ENCODE measurements at regions not wholly inside any gene's neighbourhood (a gene's known extent, or its start where the extent isn't known, plus 50 kb on each side); places are given as distances from the start of the nearest gene placed in this dataset.
A peak's percentile ranks its signal among the peaks of the same experiment; 100 is the strongest.

DNA sequence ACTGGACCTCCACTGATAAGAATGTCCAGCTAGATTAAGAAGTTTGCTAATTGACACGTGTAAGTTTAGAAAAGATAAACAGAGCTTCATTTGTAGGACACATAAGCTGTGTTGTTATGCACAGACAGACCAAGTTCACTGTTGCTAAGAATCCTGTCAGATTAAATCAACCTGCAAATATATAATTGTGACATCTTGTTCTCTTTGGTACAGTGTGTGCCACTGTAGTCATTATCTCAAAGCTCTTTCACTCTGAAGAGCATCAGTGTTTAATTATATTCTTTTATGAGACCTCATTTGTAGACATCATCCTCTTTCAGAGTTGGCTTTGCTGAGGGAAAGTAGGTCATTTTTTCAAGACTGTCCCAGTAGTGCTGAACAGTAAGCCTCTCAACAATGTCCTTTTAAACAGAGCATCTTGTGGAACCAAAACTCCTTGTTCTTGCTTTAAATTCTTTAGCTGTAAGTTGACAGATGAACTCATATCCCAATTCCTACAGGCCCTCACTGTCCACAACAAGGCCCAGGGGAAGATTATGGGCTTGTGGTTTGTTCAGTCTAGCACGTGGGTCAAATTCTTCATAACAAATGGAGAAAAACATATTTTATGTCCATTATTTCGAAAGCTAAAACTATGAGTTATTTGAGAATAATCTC, 252.4 kb downstream of the HDGFL1 start:
- DNase-seq, result no peak

DNA sequence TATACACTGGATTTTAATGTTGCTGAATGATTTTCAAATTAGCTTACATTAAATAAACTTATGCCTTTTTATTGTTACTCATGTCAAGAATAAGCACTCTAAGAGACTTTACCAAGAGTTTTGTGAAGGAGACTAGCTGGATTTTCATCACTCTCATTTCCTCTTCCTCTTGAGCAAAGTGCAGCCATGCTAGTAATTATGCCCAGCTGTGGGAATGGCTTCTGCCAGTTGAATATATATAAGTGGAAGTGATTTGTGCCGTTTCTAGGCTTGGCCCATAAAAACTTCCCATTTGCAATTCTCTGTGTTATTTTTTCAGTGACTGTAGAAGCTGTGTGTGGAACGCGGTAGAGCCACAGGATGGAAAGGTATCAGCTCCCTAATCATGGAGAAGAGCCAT, 255.8 kb downstream of the HDGFL1 start:
- no peak for DNase-seq

DNA sequence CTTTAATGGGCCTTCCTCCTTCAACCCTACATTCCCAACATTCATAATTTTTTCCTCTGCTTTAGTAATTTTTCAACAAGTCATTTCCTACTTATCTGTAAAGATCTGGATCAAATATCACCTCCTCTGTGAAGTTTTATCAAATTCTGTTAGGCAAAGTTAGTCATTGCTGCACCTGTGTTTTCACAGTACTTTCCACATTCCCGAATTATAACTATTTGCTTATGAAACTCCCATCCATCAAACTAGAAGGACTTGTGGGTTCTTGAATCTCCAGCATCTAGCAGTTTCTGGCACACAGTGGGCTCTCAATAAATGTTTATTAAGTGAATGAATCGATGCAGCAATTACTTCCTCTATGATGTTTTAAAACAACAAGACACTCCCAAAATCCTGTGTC, 257.6 kb downstream of the HDGFL1 start:
- no peak for DNase-seq

DNA sequence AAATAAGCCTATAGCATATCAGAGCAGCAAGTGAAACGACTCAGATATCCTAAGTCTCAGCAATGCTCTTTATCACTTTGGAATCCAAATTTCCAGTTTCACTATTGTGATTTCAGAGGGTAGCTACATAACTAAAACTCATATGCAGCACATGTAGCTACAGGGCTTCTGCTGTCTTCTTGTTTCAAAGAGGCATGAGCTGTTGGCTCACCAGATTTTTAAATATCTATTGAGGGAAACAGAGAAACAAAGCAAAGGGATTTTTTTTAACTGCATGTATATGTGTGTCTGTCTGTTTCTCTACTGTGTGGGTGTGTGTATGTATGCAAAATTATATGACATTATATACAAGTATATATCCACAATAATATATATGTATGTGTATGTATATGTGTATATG, 258.4 kb downstream of the HDGFL1 start:
- DNase-seq, result no peak

DNA sequence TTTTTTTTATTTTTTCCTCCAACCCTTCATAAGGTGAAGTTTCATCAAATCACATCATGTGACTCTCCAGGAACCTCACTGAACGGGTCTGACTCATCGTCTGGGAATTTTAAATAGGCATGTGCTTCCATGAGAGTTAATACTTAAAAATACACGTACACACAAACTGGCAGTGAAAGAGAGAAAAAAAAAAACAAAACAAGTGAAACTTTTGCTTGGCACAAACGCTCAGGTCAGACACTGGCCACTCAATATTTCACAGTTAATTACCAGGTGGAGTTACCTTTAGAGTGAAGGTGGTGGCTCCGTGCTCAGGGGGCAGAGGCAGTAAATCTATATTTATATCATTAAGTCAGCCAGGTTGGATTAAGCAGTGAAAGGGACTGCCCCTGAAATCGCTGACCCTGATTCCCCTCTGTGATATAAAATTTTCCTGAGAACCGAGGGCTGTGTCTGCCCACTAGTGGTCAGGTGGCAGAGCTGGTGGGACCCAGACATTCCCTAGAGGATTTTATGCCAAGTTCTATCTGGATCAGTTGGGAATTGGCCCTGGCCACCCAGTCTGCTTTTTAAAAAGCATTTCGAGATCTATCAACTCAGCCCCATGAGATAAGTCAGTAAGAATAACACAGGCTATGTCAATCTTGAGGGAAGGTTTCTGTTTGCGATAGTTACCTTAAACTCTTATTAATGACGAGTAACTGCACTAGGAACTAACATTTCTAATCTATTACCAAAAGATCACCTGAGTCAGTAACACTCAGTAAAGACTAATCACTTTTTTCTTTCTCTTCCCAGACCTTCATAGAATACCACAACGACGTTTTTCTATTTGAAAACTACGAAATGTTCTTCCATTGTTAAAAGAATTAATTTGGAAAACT, 259.1 kb downstream of the HDGFL1 start:
- DNase-seq, result peak; percentile 41 to 68

DNA sequence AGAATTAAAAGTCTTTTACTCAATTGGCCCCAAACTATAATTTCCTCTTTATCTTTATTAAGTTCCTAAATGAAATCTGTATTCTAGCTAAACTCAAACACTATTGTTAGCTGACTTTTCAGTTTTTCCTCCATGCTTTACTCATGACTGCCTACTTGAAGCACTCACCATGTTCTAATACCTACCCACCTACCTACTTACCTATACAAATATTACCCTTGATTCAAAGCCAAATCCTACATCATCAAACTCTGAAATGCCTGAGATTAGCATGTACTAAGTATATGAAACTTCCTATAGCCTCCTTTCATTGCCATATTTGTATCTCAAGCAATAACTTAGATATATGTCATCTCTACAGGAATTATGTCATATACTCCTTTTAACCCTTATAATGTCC, 259.7 kb downstream of the HDGFL1 start:
- DNase-seq, result no peak

DNA sequence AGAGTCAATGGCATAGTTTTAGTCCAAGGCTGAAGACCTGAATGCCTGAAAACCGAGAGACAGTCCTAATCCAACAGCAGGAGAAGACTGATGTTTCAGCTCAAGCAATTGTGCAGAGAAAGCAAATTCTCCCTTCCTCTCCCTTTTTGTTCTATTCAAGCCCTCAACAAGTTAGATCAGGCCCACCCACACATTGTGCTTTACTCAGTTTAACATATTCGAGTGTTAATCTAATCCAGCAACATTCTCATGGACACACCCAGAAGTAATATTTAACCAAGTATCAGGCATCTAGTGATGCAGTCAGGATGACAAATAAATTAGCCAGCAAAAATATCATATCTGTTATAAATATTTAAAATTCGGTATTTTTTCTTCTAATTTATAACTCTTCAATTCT, 261.1 kb downstream of the HDGFL1 start:
- no peak for DNase-seq

DNA sequence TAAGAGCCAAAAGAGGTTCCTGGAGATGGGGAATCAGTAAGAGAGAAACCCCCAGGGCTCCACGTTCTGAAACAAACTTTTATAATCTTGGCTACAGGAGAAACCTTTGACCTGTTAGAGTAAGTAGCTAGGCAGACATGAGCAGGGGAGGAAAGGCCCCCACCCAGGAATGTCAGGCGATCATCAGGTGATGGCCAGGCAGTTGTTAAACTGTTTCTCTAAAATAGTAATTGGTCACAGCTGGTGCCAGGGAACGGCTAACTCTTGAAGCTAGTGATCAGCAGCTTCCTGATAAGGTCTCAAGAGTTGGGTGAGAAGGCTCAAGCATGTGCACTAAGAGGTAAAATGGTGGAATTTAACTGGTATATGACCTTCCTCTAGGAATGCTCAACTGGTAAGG, 263.8 kb downstream of the HDGFL1 start:
- DNase-seq, result no peak

DNA sequence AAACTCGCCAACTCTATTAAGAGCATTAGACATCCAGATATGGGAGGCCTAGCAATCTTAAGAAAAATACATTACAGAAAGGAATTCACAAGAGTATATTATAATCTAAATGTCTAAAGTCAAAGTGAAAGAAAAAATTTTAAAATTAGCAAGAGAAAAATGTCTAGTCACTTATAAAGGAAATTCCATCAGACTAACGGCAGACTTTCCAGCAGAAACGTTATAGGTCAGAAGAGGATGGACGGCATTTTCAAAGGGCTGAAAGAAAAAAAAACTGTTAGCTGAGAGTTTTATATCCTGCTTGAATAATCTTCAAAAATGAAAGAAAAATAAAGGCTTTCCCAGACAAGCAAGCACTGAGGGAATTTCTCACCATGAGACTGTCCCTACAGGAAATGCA, 269.0 kb downstream of the HDGFL1 start:
- DNase-seq, result no peak

DNA sequence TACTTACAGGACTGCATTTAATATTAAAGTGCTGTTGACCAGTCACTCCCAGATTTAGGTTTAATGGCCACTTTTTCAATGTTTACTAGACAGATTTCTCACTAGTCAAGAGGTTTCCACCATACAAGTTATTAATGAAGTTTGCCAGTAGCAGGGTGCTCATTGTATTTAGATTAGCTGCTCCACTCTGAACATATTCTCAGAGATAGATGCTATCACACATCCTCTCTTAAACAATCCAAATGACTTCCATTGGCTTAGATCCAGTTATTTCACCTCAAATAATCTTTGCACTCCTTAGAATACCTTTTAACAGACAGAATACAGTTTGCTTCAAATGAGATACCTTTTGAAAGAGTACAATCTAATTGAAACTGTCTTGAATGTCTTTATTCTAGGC, 276.1 kb downstream of the HDGFL1 start:
- DNase-seq, result no peak

DNA sequence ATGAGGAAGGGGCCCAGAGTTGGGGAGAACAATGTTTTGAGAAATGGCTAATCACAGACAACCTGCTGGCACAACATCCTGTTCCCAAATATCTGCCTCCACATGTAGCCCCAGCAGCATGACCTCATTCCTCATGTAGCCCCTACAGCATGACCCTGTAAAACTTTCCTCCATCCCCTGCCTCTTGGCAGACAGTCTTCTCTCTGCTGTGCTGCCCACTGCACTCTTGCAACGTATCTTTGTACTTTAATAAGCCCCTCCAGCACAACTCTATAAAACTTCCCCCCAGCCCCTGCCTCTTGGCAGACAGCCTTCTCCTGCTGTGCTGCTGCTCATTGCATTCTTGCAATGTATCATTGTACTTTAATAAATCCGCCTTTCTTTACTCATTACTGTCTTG, 278.8 kb downstream of the HDGFL1 start:
- no peak for DNase-seq

DNA sequence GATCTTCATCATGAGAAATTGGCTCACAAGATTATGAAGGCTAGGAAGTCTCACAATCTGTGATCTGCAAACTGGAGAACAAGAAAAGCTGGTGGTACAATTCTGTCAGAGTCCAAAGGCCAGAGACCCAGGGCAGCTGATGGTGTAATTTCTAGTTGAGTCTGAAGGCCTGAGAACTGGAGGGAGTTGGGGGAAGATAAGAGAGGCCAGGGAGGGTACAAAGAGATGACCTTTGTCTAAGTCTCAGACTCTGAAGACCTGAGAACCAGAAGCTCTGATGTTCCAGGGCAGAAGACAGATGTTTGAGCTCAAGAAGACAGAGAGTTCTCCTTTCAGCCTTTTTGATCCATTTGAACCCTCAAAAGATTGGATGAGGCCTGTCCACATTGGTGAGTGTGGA, 280.6 kb downstream of the HDGFL1 start:
- no peak for DNase-seq

DNA sequence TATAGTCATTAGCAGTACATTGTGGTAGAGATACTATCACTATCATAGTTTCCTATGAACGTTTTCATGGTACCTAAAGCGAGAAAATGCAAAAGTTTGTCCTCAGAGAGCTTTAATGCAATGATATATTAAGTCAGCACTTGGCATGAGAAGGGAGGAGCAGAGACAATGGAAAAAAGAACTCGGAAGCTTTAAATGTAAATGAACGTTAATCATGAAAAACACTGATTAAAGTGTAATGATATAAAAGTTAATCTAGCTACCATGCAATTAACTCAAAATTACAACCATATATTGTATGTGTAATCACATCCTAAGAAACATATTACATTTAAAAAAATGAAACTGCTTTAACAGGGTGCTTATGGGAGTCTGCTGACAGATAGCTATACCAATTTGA, 282.7 kb downstream of the HDGFL1 start:
- no peak for DNase-seq

DNA sequence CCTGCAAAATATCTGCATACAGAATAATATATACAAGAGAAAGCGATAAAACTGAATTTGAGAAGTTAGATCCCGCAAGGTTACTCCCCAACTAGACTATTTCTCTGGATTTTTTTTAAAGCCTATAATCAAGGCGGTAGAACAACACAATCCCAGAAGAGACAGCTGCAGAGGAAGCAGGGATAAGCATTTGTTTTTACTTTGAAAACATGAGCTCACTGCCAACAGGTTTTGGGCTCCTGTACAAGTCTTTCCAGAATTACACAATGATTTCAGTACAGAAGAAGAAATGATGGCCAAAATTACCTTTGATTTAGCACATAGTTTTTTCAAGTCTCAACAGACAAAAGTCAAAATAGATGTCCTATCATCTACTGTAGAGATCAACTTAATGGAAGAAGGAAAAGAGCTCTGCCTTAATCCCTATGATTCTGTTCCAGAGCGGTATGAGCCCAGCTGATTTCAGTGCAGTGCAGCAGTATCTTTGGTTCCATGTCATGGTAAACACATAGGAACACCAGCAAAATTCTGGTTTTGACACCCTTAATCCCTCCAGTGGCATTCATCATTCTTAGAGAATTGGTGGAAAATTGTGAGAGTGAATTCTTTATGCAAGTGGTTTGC, 304.3 kb downstream of the HDGFL1 start:
- no peak for DNase-seq

DNA sequence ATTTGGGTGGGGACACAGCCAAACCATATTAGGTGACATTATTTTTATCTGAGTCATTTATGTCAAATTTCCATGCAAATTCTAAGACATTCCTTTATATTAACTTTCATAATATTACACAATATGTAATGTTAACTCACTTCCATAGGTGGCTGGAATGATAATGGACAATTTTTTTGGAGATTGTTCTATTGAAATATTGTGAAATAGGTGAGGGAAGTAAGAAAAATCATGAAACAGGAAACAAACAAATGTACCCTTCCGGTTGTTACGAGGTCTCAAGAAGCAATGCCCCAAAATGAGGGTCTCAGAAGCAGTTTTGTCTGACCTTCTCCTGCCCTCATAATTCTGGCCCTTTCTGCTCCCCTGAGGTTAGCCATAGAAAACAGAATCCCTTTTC, 306.5 kb downstream of the HDGFL1 start:
- no peak for DNase-seq

DNA sequence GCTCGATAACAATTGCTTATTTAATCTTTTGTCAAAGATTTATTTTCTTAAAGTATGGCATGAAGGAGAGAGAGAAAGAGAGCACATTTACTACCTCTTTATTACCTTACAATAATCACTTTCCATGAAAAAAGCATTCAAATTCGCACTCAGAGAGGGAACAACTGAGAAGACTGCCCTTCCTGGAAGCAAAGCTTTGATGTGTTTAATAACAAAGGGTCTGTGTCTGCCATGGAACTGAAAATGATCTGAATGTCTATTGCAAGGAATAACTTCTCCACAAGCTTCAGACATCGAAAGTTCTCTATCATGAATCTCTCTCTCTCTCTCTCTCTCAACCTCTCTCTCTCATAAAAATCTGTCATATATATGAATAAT, 308.9 kb downstream of the HDGFL1 start:
- DNase-seq, result no peak

DNA sequence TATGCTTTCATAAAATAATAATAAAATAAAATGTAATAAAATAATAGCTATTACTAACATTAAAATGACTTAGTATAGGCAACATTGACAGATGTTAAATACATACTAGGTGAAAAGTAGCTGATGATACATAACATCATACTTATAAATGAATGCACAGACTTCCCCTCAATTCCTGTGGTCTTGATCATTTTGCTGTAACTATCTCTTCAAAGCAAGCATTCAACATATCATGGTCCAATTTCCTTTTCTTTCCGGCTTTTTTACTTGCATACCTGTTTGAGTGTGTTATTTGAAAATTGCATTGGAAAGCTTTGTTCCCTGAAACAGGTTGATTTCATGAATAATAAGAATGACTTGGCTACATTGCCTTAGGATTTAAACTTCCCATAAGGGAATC, 309.3 kb downstream of the HDGFL1 start:
- no peak for DNase-seq

DNA sequence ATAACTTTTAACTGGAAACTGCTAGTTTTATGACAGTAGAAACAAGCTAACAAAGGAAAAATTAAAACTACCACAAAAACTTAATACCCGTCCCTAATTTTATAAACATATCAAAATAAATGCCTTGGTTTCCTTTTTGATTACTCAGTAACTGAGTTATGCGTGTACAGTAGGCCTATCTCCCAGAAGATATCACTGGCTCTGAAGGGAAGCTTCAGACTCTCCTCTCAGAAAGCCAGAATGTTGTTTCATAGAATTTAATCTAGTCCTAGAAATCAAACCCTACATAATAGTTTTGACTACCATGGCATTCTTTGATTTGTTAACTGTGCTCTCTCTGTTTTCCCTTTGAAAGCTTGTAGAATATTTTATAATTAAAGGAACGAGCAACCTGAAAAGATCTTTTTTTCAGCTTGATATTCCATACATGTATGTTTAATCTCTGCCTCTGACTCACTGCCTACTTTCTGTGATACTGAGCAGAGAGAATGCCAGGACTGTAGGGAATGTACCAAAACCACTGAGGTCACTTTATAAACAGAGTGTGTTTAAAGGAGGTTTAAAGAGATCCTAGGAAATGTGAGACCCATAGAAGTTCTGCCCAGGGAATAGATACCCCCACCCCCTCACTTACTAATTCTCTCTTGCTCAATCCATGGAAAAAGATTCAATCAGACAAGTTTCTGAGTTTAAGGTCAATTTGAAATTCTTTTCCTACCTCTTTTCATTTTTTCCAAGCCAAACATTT, 311.5 kb downstream of the HDGFL1 start:
- no peak for DNase-seq

DNA sequence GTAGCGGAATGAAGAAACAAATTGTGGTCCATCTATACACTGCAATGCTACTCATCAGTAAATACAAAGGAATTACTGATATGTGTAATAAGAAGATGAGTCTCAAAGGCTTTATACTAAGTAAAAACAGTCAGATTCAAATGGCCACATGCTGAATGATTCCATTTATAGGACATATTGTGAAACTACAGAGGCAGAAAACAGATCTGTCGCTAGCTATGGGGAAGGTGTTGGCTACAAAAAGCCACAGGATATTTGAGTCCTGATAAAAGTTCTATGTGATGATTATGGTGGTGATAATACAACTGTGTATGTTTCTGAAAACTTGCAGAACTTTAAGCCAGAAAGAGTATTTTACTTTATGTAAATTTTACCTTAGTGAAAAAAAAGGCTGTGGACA, 313.2 kb downstream of the HDGFL1 start:
- DNase-seq, result no peak

DNA sequence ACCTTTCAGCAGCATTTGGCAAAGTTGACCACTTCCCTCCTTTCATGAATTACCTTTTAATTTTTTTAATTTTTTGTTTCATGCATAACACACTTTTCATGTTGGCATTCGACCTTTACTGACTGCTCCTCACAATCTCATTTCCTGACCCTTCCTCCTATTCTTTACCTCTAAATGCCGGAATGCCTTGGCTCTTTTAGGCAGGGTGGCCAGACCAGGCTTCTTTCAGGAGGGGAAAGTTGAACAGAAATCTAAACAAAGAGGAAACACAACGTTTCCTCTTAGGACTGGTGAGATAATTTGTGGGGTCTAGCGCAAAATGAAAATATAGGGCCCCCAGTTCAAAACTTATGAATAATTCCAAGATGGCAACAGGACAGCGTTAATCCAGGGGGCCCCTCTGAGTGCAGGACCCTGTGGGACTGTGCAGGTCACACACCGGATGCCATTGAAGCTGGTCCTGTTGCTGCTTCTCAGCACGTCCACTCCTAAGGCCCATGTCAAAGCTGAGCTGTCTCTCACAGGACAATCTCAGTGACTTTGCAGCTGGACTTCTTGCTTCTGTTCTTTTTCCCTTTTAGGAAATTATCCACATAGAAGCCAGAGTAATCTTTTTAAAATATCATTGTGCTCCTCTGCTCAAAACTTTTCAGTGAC, 313.8 kb downstream of the HDGFL1 start:
- no peak for DNase-seq

DNA sequence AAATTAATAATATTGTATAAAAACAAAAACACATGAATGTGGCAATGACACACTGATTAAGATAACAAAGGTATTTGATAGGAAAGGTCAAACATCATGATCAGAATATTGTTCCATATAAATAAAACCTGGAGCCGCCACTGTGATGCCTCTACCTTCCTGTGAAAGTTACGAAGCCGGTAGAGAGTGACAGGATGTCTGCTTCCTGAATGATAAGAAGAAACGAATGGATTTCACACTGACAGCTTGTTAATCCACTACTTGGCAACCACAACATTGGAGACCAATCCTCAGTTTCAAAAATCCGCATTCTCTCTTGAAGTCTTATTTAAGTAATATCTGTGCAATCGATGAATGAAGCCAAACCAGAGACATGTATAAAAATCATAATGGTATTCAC, 315.1 kb downstream of the HDGFL1 start:
- no peak for DNase-seq

DNA sequence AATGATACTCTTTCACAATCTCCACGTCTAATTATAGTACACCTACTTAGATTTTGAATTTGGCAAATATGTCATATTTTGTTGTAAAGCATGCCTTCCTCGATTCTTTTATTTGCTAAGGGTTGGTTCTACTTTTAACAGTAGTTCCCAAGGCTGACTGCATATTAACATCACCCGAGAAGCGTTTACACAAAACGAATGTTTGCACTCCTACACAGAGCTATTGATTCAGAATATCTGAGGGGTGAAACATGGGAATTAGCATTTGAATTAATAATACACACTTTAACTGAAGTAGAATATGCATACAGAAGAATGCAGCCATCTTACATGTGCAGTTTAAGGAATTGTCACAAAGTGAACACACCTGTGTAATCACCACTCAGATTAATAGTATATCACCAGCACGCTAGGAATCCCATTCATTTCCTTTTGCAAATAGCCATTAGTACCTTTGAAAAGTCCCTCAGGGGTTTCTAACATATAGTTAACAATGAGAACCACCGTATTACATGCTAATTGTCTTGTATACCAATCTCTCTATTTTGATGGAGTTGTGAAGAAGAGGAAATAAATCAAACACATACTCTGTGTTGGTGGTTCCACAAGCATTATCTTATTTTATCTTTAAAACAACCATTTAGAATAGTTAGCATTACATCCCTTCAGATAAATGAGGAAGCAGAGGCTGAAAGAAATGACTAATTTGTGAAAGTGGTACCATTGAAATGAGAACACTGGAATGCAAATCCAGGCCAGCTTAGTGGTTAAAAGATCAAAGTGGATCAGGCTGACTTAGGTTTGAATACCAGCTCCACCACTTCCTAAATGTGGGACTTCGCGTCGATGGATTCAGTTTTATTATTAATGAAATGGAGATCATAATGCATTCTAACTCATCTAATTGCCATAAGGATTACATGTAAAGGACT, 317.6 kb downstream of the HDGFL1 start:
- no peak for DNase-seq
